ENCODE measurements at regions not wholly inside any gene's neighbourhood (a gene's known extent, or its start where the extent isn't known, plus 50 kb on each side); places are given as distances from the start of the nearest gene placed in this dataset.

DNA sequence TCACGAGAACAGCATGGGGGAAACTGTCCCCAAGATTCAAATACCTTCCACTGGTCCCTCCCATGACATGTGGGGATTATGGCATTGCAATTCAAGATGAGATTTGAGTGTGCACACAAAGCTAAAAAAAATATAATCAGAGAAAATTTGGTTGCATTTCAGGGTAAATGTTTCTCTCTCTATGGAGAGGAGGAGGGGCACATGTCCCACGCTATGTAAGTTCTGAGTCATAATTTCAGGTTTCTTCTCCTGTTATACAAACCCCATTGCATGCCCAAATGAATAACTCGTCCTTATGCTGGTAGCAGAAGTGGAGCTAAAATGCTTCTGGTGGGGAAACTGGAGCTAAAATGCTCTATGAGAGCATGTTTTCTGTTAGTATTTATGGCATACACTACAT, 209.7 kb upstream of the DCBLD2 start:
- H3K4me3 ChIP-seq (ENCODE audit: low read depth, low read length): no peak overlapping the region
- TF ChIP-seq CTCF (IDR thresholded peaks at IDR 0.05; ENCODE audit: insufficient read depth, low read length): no peak
- no peak for DNase-seq (ENCODE audit: low read depth)

DNA sequence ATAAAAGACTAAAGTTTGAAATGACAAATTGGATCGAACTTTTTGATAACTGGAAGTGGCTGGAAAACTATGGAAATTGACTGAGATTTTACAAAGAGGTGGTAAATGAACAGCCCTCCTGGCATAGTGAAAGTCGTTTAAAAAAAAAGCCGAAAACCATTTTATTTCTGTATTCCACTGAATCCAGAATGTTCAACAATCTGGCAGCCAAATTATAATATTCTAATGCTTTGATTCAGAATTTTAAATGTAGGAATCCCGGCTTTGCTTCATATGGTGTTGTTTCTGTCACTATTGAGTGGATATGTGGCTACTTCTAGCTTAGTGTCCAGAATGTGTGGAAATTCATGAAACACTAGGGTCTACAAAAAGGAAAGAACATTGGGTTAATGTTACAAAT, 208.9 kb upstream of the DCBLD2 start:
- TF ChIP-seq CTCF (IDR thresholded peaks at IDR 0.05; ENCODE audit: insufficient read depth, low read length): no peak
- H3K4me3 ChIP-seq (ENCODE audit: low read depth, low read length): no peak overlapping the region
- no peak for DNase-seq (ENCODE audit: low read depth)

- H3K4me3 ChIP-seq (ENCODE audit: low read depth, low read length): no peak overlapping the region
- DNase-seq (ENCODE audit: low read depth): peak; percentile 97
- TF ChIP-seq CTCF (IDR thresholded peaks at IDR 0.05; ENCODE audit: insufficient read depth, low read length): no peak
These were observed 207.0 kb upstream of the DCBLD2 start for GRCh38 chr3:99108508-99108907.

GRCh38 chr3:99094606-99095005, 193.1 kb upstream of the DCBLD2 start:
- no peak for TF ChIP-seq CTCF (IDR thresholded peaks at IDR 0.05; ENCODE audit: insufficient read depth, low read length)
- no peak overlapping the region for H3K4me3 ChIP-seq (ENCODE audit: low read depth, low read length)
- no peak for DNase-seq (ENCODE audit: low read depth)

DNA sequence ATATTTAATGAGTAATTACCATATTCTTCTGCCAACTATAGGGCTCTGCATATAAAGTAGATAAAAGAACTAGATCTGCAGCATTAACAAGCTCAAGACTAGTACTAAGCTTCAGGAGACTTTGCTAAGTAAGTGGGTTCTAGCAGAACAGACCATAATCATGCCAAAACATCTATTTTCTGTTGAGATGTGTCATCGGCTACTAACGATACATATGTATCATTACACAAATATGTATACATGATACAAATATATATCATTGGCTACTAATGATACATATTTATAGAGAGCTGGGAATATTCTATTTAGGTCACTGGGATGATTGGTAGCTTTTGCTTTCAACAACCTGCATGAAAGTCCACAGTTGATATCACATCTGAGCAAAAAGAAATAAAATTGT, 185.8 kb upstream of the DCBLD2 start:
- no peak overlapping the region for H3K4me3 ChIP-seq (ENCODE audit: low read depth, low read length)
- no peak for TF ChIP-seq CTCF (IDR thresholded peaks at IDR 0.05; ENCODE audit: insufficient read depth, low read length)
- DNase-seq (ENCODE audit: low read depth): no peak

DNA sequence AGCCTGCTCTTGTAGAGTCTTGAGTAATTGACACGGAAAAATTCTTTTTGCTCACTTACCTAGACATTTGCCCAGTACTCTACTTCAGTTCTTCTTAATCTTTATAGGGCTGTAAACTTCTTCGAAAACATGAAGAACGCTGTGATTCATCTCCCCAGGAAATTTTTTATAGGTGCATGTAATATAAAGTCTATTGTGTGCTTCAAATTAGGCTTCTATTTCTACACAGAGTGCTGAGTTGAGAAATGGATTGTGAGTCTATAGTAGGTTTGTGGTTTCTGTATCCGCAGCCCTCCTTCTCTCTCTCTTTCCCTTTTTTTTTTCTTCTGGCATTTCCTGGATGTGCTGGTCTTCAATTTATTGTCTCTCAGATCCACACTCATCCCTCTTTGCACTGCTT, 183.3 kb upstream of the DCBLD2 start:
- DNase-seq (ENCODE audit: low read depth): no peak
- no peak for TF ChIP-seq CTCF (IDR thresholded peaks at IDR 0.05; ENCODE audit: insufficient read depth, low read length)
- no peak overlapping the region for H3K4me3 ChIP-seq (ENCODE audit: low read depth, low read length)

GRCh38 chr3:99084156-99084555, 182.7 kb upstream of the DCBLD2 start:
- no peak for DNase-seq (ENCODE audit: low read depth)
- no peak for TF ChIP-seq CTCF (IDR thresholded peaks at IDR 0.05; ENCODE audit: insufficient read depth, low read length)
- H3K4me3 ChIP-seq (ENCODE audit: low read depth, low read length): no peak overlapping the region

All from fibroblast of the aortic adventitia (primary cell).